ENCODE measurements at regions not wholly inside any gene's neighbourhood (a gene's known extent, or its start where the extent isn't known, plus 50 kb on each side); places are given as distances from the start of the nearest gene placed in this dataset.

- POLR2A ChIA-PET = no interaction called here
- no peak for DNase-seq (ENCODE audit: low read depth)
- no peaks in the 10 kb centered on the region for H3K27me3 ChIP-seq (ENCODE audit: control insufficient read depth, insufficient read depth, low read length)
- no peak overlapping the region for H3K4me3 ChIP-seq (ENCODE audit: low read depth, low read length)
- no peaks in the 10 kb centered on the region for H3K36me3 ChIP-seq (ENCODE audit: control insufficient read depth, insufficient read depth, low read length)
- CTCF ChIA-PET = no interaction called here
- TF ChIP-seq CTCF (IDR thresholded peaks at IDR 0.05; ENCODE audit: insufficient read depth, low read depth, low read length) = no peak
Observed at GRCh38 chr7:113247198-113247597, 128.8 kb upstream of the SMIM30 start.

GRCh38 chr7:113246738-113247137, 128.4 kb upstream of the SMIM30 start:
- POLR2A ChIA-PET = no interaction called here
- CTCF ChIA-PET = no interaction called here
- H3K4me3 ChIP-seq (ENCODE audit: low read depth, low read length) = no peak overlapping the region

GRCh38 chr7:113232885-113233284, 114.5 kb upstream of the SMIM30 start:
- Histone ChIP-seq H3K36me3 (ENCODE audit: control insufficient read depth, insufficient read depth, low read length) (no peaks in the 10 kb centered on the region), H3K4me3 (ENCODE audit: low read depth, low read length) (no peak overlapping the region), H3K27me3 (ENCODE audit: control insufficient read depth, insufficient read depth, low read length) (no peaks in the 10 kb centered on the region)
- ChIA-PET CTCF (interaction anchor here (0.9 kb wide), 1 partner anchor 73 kb away, joined by 3 read pairs; no protein-coding TSS in a partner anchor), POLR2A (no interaction called here)
- TF ChIP-seq CTCF (IDR thresholded peaks at IDR 0.05; ENCODE audit: insufficient read depth, low read depth, low read length) = no peak
- DNase-seq (ENCODE audit: low read depth) = no peak

More at GRCh38 chr7:113246738-113247137, 128.4 kb upstream of the SMIM30 start:
- no peak for DNase-seq (ENCODE audit: low read depth)
- TF ChIP-seq CTCF (IDR thresholded peaks at IDR 0.05; ENCODE audit: insufficient read depth, low read depth, low read length) = no peak
- no peaks in the 10 kb centered on the region for H3K27me3 ChIP-seq (ENCODE audit: control insufficient read depth, insufficient read depth, low read length)
- no peaks in the 10 kb centered on the region for H3K36me3 ChIP-seq (ENCODE audit: control insufficient read depth, insufficient read depth, low read length)

- H3K4me3 ChIP-seq (ENCODE audit: low read depth, low read length) = no peak overlapping the region
- ChIA-PET CTCF (no interaction called here), POLR2A (interaction anchor here (0.6 kb wide), 1 partner anchor 21 kb away, joined by 3 read pairs; no protein-coding TSS in a partner anchor)
- DNase-seq (ENCODE audit: low read depth) = no peak
- TF ChIP-seq CTCF (IDR thresholded peaks at IDR 0.05; ENCODE audit: insufficient read depth, low read depth, low read length) = no peak
- H3K27me3 ChIP-seq (ENCODE audit: control insufficient read depth, insufficient read depth, low read length) = no peaks in the 10 kb centered on the region
- H3K36me3 ChIP-seq (ENCODE audit: control insufficient read depth, insufficient read depth, low read length) = no peaks in the 10 kb centered on the region
Observed at GRCh38 chr7:113230691-113231090, 112.3 kb upstream of the SMIM30 start.

- POLR2A ChIA-PET = no interaction called here
- no peak for TF ChIP-seq CTCF (IDR thresholded peaks at IDR 0.05; ENCODE audit: insufficient read depth, low read depth, low read length)
- no peak for DNase-seq (ENCODE audit: low read depth)
- Histone ChIP-seq H3K36me3 (ENCODE audit: control insufficient read depth, insufficient read depth, low read length) (no peaks in the 10 kb centered on the region), H3K4me3 (ENCODE audit: low read depth, low read length) (no peak overlapping the region), H3K27me3 (ENCODE audit: control insufficient read depth, insufficient read depth, low read length) (no peaks in the 10 kb centered on the region)
- CTCF ChIA-PET = interaction anchor here (1.1 kb wide), 1 partner anchor 57 kb away, joined by 3 read pairs; no protein-coding TSS in a partner anchor
Observed at GRCh38 chr7:113217314-113217713, 99.0 kb upstream of the SMIM30 start.
